ENCODE measurements at regions not wholly inside any gene's neighbourhood (a gene's known extent, or its start where the extent isn't known, plus 50 kb on each side); places are given as distances from the start of the nearest gene placed in this dataset.

GRCh38 chr18:73869182-73869581 is 278.5 kb downstream of the FBXO15 start (continued):
- no peak for TF ChIP-seq CREB5 (CRISPR knock-in tag; IDR thresholded peaks at IDR 0.05; ENCODE audit: low read depth)
- no peak for TF ChIP-seq TOX (CRISPR knock-in tag; IDR thresholded peaks at IDR 0.05; ENCODE audit: borderline replicate concordance)
- TF ChIP-seq BACH2 (CRISPR knock-in tag; IDR thresholded peaks at IDR 0.05; ENCODE audit: borderline replicate concordance), result no peak

GRCh38 chr18:73861771-73862170 is 285.9 kb downstream of the FBXO15 start:
- no peak for ATAC-seq
- TF ChIP-seq TCF4 (CRISPR knock-in tag; IDR thresholded peaks at IDR 0.05; ENCODE audit: borderline replicate concordance) (no peak), ISL1 (CRISPR knock-in tag; IDR thresholded peaks at IDR 0.05) (no peak), CSRNP3 (CRISPR knock-in tag; IDR thresholded peaks at IDR 0.05) (no peak), ZNF70 (CRISPR knock-in tag; IDR thresholded peaks at IDR 0.05) (no peak), SNAI2 (CRISPR knock-in tag; IDR thresholded peaks at IDR 0.05) (no peak), TSHZ2 (CRISPR knock-in tag; IDR thresholded peaks at IDR 0.05) (no peak), ESRRG (CRISPR knock-in tag; IDR thresholded peaks at IDR 0.05) (no peak), CREB5 (CRISPR knock-in tag; IDR thresholded peaks at IDR 0.05; ENCODE audit: low read depth) (no peak), OSR1 (CRISPR knock-in tag; IDR thresholded peaks at IDR 0.05) (no peak)

GRCh38 chr18:73859837-73860397 is 287.7 kb downstream of the FBXO15 start:
- TF ChIP-seq CSDC2 (CRISPR knock-in tag; IDR thresholded peaks at IDR 0.05) (no peak), POU6F1 (CRISPR knock-in tag; IDR thresholded peaks at IDR 0.05; ENCODE audit: borderline replicate concordance, low read depth) (no peak), ZNF565 (CRISPR knock-in tag; conservative IDR thresholded peaks at IDR 0.05; ENCODE audit: low read depth) (no peak), SNAI2 (CRISPR knock-in tag; IDR thresholded peaks at IDR 0.05) (no peak), GLIS3 (CRISPR knock-in tag; IDR thresholded peaks at IDR 0.05) (no peak), RARB (CRISPR knock-in tag; IDR thresholded peaks at IDR 0.05) (no peak), OSR1 (CRISPR knock-in tag; IDR thresholded peaks at IDR 0.05) (no peak), ESRRG (CRISPR knock-in tag; IDR thresholded peaks at IDR 0.05) (no peak), TOX (CRISPR knock-in tag; IDR thresholded peaks at IDR 0.05; ENCODE audit: borderline replicate concordance) (no peak), ZFP3 (CRISPR knock-in tag; IDR thresholded peaks at IDR 0.05) (no peak), ZFP30 (CRISPR knock-in tag; IDR thresholded peaks at IDR 0.05) (no peak), CREB5 (CRISPR knock-in tag; IDR thresholded peaks at IDR 0.05; ENCODE audit: low read depth) (no peak), ZC3H10 (CRISPR knock-in tag; IDR thresholded peaks at IDR 0.05) (no peak), ZNF70 (CRISPR knock-in tag; IDR thresholded peaks at IDR 0.05) (no peak), PPARA (CRISPR knock-in tag; IDR thresholded peaks at IDR 0.05; ENCODE audit: borderline replicate concordance) (no peak), ZNF8 (CRISPR knock-in tag; IDR thresholded peaks at IDR 0.05) (no peak), BACH2 (CRISPR knock-in tag; IDR thresholded peaks at IDR 0.05; ENCODE audit: borderline replicate concordance) (no peak), TCF4 (CRISPR knock-in tag; IDR thresholded peaks at IDR 0.05; ENCODE audit: borderline replicate concordance) (no peak)
- ATAC-seq, result peak; percentile 43; the same call in 1 of the 3 replicates
